ENCODE measurements at regions not wholly inside any gene's neighbourhood (a gene's known extent, or its start where the extent isn't known, plus 50 kb on each side); places are given as distances from the start of the nearest gene placed in this dataset.

DNA sequence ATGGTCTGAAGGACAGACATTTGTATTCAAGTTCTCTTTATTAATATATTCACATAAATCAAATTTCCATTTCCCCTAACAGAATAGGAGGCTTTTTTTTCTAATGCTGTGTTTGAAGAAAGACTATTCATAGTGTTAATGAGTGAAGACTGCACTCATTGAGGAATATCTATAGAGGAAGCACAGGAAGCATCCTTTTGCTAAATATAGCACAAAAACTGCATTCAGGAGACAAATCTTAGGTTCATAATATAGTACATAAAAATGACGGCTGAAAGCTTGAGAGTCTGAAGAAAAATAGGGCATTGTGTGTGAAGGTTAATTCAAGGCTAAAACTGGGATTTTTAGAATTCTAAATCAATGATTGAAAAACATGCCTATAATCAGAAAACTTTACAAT lies 50.4 kb upstream of the ANKRD50 start:
- TF ChIP-seq, protein P1, sequence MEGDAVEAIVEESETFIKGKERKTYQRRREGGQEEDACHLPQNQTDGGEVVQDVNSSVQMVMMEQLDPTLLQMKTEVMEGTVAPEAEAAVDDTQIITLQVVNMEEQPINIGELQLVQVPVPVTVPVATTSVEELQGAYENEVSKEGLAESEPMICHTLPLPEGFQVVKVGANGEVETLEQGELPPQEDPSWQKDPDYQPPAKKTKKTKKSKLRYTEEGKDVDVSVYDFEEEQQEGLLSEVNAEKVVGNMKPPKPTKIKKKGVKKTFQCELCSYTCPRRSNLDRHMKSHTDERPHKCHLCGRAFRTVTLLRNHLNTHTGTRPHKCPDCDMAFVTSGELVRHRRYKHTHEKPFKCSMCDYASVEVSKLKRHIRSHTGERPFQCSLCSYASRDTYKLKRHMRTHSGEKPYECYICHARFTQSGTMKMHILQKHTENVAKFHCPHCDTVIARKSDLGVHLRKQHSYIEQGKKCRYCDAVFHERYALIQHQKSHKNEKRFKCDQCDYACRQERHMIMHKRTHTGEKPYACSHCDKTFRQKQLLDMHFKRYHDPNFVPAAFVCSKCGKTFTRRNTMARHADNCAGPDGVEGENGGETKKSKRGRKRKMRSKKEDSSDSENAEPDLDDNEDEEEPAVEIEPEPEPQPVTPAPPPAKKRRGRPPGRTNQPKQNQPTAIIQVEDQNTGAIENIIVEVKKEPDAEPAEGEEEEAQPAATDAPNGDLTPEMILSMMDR (conservative IDR thresholded peaks at IDR 0.05 in 1 of 2, IDR thresholded peaks at IDR 0.05 in 1 of 2; ENCODE audit: low read depth in 1 of 2, low read length in 2 of 2) = no peak
- TF ChIP-seq EZH2 (IDR thresholded peaks at IDR 0.05; ENCODE audit: low read length, missing control alignments) = no peak

Measured in fibroblast of lung (primary cell).